SKM-1 (cell line): ENCODE measurements at regions not wholly inside any gene's neighbourhood (a gene's known extent, or its start where the extent isn't known, plus 50 kb on each side); places are given as distances from the start of the nearest gene placed in this dataset.
"Not testable (repeated sequence)": the region's sequence is repeated elsewhere in the genome, so short reads cannot be mapped to it uniquely, and the experiment has no call there.

ENCODE experiments used
- DNase-seq: peaks from one replicate; lab custom pipeline; 2025; ENCODE audit not compliant: unreplicated experiment; lab: John Stamatoyannopoulos, UW

GRCh38 chr18:28766027-28766426 lies 589.1 kb upstream of the CDH2 start:
- DNase-seq: no peak

DNA sequence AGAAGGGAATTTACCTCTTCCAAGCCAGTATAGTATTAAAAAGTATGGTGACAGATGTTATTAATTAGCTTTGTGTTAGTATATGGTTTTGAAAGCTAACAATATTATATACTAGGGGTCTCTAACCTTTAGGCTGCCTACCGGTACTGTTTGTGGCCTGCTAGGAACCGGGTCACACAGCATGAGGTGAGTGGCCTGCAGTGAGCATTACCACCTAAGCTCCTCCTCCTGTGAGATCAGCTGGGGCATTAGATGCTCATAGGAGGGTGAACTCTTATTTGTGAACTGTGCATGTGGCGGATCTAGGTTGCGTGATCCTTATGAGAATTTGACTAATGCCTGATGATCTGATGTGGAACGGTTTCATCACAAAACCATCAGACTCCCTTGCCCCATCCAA lies 583.4 kb upstream of the CDH2 start:
- DNase-seq: no peak

GRCh38 chr18:28757466-28758008 lies 580.6 kb upstream of the CDH2 start:
- no peak for DNase-seq

DNA sequence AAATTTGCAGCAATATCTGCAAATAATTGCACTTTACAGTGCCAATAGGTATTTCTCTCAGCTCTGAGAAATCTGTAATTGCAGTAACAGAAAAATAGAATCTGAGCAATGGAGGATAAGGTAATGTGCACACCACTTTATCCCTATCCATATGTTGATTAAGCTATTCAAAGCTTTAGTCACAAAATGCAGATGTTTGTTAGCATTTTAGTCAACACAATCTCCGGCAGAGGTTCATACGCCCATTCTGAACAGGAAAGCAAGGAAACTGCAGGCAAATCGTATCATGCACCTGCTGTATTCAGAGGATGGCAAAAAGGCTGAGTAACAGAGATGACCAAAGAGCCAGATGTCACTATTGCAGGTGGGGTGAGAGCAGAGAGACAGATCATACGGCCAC lies 566.2 kb upstream of the CDH2 start:
- no peak for DNase-seq

DNA sequence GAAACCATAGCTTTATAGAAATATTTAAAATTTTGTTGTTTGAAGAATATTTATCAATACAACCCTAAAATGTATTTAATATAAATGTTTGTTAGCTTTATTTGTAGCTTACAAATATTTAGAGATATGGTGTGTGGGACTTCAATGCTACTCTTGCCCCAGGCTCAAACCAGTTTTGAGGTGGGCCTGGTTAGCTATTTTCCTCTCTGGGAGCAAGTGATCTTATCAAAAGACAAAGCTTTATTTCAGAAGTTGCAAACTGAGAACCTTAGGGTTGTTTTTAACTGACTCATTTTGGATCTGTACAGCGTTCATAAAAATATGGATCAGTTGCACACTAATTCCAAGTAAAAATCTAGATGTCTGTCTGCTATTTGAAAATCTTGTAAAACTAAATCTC lies 563.6 kb upstream of the CDH2 start:
- DNase-seq: no peak

DNA sequence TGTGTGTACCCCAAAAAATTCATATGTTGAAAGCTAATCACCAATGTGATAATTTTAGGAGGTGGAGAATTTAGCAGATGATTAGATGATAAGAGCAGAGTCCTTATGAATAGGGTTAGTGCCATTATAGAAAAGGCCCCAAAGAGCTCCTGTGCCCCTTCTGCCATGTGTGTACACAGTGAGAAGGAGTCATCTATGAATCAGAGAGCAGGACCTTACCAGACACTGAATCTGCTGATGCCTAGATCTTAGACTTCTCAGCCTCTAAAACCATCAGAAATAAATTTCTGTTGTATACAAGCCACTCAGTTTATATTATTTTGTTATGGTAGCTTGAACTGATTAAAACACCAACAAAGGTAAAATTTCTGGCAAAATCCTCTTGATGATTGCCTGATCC lies 560.0 kb upstream of the CDH2 start:
- DNase-seq: no peak

DNA sequence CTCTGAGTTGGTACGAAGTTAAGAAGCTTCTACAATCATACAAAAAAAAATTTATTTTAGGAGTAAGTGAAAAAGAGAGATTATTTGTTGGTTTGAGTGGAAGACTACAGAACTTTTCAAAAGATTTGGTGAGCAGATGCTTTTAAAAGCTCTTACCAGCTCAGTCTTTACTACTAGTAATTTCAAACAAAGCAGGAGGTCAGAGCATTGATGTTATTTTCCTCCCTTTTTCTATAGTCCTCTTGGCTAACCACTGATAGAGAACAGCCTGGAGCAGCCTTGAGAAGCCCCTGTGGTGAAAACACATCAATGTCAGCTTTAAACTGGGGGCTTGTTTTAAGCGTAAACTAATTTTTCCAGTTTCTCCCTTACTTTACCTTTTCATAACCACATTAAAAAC lies 559.3 kb upstream of the CDH2 start:
- DNase-seq: no peak

DNA sequence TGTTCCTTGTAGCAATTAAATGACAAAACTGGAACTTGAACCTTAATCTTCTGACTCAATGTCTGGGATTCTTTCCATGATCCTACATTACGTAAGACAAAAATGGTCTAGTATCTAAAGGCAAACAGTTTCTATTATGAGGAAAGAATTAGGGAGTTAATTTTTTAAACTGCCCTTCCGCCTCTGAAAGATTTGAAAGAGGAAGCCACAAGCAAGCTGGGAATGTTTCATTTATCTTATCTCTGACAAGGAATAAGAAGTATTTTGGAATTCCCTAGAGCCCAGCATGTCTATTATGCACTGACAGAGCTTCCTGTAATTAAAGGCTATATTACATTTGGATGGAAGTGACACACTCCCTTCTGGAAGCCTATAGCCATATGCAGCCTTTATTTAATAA lies 558.8 kb upstream of the CDH2 start:
- no peak for DNase-seq

DNA sequence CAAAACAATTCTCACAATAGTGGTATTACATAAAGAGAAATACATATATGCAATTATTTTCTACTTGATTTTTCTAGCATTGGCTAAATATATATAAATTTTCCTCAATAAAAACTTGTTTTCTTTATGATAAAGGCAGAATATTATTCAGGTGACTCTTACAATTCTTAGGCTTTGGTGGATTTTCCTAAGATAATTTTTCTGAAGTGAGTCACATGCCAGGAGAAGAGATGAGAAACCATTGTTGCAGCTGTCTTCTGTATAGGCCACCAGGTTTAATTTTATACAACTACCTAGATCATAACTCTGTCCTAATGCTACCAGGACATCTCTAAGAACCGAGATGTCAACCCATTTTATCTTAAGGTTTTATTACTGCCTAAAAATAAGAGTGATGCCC lies 552.4 kb upstream of the CDH2 start:
- no peak for DNase-seq

GRCh38 chr18:28728891-28729290 lies 552.0 kb upstream of the CDH2 start:
- DNase-seq: no peak

GRCh38 chr18:28727189-28727588 lies 550.3 kb upstream of the CDH2 start:
- DNase-seq: not testable (repeated sequence)

GRCh38 chr18:28725876-28726275 lies 548.9 kb upstream of the CDH2 start:
- DNase-seq: no peak

DNA sequence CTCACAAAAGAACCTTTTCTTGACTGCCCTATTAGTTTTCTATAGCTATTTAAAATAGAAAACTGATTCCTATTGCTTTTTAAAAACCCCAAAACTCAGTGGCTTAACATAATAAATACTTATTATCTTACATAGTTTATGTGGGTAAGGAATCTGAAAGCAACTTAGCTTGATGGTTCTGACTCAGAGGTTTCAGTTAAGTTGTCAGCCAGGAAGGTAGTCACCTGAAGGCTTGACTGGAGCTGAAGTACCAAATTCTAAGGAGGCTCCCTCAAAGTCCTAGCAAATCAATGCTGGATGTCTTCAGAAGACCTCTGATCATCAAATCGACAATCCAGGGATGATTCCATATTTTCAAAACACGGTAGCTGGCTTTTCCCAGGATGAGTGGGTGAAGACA lies 546.6 kb upstream of the CDH2 start:
- no peak for DNase-seq

GRCh38 chr18:28718696-28719095 lies 541.8 kb upstream of the CDH2 start:
- no peak for DNase-seq

DNA sequence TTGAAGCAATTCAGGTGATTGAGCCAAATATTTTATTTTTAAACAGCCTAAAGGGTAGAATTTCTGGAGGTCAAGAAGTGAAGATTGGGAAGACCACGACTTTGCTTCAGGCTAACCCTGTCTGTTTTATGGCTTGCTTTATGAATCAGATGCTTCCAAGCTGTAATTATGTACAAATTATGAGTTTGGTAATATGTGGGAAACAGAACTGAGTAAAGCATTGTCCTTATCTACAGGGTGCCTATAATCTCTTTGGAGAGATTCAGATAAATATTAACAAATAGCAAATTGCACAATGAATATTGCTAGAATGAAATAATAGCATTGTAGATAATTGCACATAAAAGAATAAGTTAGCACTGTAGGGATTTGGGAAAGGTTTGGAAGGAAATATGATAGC lies 539.4 kb upstream of the CDH2 start:
- no peak for DNase-seq

GRCh38 chr18:28715206-28715605 lies 538.3 kb upstream of the CDH2 start:
- DNase-seq: no peak

- DNase-seq: no peak
These were observed 537.6 kb upstream of the CDH2 start for GRCh38 chr18:28714498-28714897.

GRCh38 chr18:28712796-28713425 lies 536.0 kb upstream of the CDH2 start:
- no peak for DNase-seq

- DNase-seq: no peak
These were observed 535.2 kb upstream of the CDH2 start for GRCh38 chr18:28712172-28712571.

DNA sequence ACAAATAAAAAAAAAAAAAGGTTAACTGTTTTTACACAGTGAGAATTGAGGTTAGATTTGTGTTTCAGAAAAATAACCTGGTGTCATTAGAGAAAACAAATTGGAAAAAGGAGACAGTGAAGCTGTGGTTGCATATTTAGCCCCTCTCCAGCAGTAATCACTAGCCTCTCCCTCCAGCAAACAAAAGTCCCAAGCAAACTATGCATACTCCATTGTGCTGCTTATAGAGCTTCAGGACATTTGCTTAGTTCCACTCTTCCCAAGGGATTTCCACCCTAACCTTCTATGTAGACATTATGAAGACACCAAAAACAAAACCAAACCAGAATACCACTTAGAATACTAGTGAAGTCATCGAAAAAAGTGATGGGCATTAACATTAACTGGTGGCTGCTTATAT lies 534.2 kb upstream of the CDH2 start:
- DNase-seq: no peak

GRCh38 chr18:28707006-28707405 lies 530.1 kb upstream of the CDH2 start:
- DNase-seq: no peak

DNA sequence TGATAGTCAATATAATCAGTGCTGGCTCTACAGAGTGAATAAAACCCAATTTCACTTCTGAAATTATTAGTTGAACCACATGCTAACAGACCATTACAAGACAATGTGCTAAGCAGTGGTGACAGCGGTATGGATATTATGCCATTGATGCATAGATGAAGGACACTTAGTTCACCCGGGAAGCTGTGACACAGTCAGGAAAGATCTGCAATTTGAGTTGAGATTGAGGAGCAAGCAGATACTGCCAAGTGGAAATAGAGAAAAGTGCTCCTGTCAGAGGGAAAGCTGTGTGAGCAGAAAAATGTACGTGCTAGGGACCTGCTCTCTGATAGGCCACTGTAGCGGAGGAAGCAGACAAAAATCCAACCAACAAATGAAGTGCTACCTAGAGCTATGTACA lies 529.5 kb upstream of the CDH2 start:
- no peak for DNase-seq

- DNase-seq: no peak
These were observed 528.6 kb upstream of the CDH2 start for GRCh38 chr18:28705482-28705881.
